DMS 273 treated with DMSO at 0.1 percent for 48 hours (cell line): ENCODE measurements at regions not wholly inside any gene's neighbourhood (a gene's known extent, or its start where the extent isn't known, plus 50 kb on each side); places are given as distances from the start of the nearest gene placed in this dataset.
"Not testable (repeated sequence)": the region's sequence is repeated elsewhere in the genome, so short reads cannot be mapped to it uniquely, and the experiment has no call there.

Experiments used
- DNase-seq: peaks from one replicate; lab custom pipeline; 2025; lab: John Stamatoyannopoulos, UW

DNA sequence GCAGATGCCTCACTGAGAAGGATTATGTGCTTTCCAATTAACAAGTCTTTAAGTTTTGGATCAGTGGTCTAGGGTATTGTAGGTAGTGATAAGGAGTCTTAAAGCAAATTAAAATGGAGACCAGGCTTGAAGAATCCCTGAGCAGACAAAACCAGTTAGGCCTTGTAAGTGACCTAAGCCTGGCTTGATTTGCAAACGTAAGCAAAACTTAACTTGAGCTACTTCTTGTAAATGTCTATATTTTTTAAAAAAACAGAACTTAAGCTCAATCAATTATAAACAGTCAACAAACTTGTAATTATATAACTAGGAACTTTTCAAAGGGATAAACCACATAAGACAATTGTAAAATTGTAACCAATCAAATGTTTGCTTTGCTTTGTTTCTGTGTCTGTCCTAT is 72.7 kb upstream of the NALF2 start:
- no peak for DNase-seq

DNA sequence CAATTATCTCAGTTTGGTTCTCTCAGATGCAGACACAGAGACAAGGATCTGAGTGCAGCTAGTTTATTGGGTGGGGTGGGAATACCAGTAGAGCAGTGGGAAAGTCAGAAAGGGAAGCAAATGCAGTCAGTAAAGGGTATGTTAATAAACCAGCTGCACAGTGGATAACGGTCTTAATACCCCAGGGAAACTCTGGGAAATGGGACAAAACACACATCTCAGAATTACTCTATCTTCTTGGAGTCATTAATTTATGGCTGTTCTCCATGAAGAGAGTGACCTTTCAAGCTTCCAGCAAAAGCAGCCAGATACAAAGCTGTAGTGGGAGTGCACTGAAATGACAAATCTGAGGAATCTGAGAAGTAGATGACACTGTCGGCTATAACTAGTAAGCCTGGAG is 73.3 kb upstream of the NALF2 start:
- no peak for DNase-seq

DNA sequence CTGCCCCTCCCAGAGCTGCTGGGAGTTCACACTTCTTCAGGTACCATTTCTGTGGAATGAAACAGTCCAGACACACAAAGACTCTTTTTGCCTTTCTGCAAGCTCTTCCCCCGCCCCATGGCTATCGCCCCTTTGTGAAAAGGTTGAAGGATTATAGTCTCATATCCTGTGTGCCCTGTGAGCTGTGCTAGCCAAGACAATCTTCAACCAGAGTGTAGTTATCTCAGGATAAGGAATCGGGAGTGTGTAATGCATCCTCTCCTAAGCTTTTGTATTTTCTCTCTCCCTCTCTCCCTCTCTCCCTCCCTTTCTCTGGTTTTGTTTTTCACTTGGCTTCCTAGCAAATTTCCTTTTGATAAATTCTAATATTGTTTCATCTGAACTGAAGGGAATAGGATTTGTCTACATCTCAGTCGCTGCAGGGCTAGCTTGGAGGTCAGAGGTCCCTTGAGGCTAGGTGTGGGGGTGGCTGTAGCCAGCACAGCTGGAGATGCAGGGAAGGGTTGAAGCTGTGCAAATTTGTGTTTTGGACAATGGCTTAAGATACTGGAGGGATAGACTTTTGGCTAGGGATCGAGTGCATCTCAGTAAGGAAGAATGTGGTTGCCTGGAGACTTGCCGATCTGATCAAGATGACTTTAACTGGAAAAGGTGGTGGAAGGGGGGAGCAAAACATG is 74.6 kb upstream of the NALF2 start:
- no peak for DNase-seq

DNA sequence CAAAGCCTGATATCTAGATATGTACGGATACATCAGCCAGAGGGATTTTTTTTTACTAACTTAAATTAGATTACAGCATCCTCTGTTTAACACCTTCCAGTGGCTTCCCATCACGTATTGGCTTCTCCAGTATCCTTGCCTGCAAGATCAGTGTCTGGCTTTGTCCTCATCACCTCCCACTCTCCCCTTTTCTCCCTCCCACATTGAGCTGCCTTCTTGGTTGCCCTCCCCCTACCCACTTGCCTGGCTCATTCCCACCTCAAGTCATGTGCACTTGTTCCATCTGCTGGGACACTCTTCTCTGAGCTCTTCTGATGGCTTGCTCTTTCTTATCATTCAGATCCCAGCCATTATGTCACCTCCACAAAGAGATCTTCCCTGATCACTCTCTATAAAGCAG is 75.9 kb upstream of the NALF2 start:
- no peak for DNase-seq

DNA sequence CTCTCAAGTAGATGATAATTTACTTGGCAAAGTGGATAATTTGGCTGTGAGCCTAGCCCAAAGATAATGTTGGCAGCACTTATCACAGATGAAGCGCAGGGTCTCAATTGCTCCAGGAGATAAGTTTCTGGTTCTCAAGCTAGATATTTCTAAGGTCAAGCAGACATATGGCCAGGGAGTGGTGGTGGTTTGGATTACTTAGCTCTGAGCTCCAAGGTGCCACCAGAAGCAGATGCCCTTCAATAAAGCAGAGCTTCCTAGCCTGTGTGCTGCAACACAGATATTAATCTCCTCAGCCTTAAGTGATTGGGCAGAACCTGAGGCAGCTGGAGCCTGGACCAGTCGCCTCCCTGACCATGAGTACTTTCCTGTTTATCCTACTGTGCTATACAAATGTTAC is 79.2 kb upstream of the NALF2 start:
- DNase-seq = peak; percentile 10

DNA sequence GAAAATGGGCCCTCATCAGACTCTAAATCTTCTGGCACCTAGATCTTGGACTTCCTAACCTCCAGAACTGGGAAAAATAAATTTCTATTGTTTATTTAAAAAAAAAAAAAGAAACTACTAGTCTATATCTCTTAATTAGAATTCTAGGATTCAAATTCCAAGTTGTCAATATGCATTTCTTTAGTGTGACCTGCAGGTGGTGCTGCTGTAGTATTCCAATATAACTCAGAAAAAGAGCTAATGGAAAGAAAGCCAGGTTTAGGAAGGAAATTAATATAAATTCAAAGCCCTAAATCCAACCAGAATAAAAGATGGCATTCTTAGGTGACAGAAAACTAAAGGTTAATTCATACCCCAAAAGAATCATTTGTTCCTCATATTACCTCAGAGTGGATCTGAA is 80.0 kb upstream of the NALF2 start:
- DNase-seq = no peak

DNA sequence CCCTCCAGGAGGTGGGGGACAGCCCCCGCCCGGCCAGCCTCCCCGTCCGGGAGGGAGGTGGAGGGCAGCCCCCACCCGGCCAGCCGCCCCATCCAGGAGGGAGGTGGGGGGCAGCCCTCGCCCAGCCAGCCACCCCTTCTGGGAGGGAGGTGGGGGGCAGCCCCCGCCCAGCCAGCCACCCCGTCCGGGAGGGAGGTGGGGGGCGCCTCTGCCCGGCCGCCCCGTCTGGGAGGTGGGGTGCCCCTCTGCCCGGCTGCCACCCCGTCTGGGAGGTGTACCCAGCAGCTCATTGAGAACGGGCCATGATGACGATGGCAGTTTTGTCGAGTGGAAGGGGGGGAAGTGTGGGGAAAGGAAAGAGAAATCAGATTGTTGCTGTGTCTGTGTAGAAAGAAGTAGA is 81.9 kb upstream of the NALF2 start:
- DNase-seq = not testable (repeated sequence)

DNA sequence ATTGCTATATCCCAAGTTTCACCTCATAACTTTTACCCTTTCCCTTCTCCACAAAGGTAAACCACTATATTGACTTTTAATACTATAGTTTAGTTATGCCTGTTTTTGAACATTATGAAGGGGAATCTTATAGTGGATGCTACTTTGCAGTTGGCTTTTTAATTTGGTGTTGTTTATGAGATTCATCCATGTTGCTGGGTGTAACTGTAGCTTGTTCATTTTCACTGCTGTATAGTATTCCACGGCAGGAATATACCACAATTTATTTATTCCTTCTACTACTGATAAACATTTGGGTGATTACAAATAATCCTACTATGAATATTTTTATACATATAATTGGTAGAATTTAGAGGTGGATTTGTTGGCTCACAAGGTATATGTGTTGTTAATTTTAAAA is 88.4 kb upstream of the NALF2 start:
- no peak for DNase-seq

DNA sequence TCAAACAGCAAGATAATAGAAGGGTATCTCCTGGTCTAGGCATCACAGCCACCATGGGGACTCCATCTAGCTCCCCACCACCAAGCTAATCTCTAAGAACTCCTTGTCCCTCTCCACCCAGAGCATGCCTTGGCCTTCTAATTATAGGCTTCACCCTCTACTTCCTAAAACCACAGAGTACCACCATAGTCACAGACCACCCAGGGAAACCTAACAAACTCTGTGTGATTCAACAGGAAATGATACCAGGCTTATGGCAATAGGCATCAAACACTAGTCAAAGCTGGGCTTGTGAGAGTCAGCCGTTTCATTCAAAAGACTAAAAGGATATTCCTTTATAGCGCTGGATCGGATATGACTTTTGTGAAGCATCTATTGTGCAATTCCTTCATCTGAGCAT is 91.5 kb upstream of the NALF2 start:
- no peak for DNase-seq

DNA sequence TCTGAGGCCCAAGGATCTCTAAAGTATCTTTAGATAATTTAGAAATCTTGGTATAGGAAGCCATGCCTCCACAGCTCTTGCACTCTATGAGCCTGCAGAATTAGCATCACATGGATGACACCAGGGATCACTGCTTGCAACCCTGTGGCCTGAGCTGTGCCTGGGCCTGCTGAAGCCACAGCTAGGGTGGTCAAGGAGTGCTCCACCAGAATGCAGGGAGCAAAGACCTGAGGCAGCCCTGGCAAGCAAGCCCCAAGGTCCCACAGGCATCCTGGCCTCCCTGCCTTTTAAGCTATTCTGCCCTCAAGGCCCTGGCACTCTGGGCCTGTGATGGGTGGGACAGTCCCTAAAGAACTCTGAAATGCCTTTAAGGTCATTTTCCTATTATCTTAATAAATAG is 105.2 kb upstream of the NALF2 start:
- no peak for DNase-seq

DNA sequence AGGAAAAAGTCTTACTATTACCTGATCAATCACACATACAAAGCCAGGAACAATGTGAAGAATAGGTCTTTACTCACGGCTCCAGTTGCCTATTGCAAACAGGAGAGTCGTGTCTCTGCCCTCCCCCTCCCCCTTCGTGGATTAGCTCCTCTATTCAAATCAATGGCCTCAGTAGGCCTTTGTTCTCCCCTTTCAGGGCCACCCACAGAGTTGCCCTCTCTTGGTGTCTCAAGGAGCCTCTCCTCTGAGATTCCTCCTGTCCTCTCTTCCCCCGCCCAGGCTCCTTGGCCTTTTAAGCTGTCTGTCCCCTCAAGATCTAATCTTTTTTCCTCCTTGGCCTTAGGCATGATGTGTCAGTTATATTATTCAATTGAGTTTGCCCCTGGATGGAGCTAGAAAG is 107.2 kb upstream of the NALF2 start:
- no peak for DNase-seq

DNA sequence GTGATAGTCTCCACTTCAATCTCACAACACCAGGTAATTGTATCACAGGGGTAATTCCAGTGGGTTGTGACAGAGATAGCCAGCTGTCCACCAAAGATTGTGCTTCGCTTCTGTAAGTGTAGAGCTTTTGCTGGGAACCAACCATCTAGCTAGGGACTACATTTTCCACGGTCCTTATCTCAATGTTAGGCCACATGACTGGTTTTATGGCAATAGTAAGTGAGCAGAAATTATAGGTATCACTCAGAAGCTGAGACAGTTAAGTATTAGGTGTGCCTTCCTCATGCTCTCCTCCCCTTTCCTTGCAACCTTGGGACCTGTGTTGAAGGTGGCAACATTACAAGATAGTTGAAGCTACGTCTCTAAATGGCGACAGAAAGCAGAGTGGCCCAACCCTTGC is 108.8 kb upstream of the NALF2 start:
- DNase-seq = no peak

DNA sequence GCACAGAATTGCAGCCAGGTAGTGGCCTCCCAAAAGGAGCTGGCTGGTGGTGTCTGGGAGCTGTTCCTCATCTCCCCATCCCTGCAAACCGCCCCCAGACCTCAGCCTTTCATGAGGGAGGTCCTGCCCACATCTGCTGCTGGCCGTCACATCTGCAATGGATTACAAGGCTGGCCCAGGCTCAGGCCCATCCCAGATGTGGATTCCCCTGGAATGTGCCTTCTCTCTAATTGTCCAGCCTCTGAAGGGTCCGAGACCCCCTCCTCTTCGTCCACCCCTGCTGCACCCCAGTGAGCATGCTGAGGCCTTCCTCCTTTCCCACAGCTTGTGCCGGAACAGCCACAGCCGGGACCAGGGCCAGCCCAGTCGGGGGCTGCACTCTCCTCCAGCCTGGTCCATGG is 115.0 kb upstream of the NALF2 start:
- DNase-seq = no peak

DNA sequence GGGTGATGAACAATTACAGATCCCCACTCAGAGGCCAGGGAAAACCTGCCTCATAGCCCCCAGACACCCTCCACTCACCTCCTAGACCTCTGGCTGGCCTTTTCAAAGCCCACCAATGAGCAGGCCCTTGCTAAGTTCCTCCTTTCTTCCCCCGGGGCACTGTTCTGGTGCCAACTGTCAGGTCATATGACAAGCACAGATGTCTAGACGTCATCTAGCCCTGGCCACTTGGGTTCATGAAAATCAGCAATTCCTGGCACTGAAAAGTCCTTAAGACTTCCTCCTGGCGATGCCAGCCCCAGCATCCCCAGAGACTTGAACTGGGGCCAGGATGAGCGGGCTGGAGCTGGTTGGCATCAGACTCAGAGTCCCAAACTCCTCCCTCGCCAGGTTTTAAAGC is 115.6 kb upstream of the NALF2 start:
- DNase-seq = no peak

DNA sequence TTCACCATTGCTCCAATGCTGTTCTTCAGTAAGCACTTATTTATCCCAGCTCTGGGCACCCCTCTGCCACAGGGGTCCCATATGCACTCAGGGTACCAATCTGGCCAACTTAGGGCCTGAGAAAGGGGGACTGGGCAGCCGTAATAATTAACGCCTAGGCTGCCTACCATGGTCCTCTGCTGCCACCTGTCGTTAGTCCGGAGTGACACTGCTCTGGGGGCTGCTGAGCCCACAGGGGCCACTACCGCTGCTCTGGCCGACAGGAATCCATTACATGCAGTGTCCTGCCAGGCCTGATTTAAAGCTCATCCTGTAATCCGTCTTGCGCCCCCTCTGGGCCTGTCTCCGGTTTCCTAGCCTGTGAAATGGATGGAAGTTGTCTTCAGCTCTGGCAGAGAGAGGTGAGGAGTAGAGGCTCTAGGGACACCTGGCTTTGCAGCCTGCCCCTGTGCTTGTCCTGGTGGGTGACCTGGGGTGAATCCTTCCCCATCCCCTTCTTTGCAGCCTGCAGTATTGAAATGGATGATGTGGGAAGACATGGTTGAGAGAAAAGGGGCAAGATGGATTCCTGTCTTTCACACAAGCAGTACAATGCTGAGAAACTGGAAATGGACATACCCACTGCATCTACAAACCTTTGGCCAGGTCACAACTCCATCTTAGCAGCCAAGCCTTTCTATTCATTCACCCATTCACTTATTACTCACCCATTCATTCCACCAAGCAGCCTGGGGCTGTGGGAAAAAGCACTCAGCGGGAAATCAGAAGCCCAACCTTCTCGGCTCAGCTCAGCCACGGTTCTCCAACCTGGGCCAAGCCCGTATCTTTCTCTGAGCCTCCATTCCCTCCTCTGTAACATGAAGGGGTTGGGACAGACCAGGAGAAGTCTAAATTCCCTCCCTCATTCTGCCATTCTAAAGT is 116.3 kb upstream of the NALF2 start:
- DNase-seq = peak; percentile 23

DNA sequence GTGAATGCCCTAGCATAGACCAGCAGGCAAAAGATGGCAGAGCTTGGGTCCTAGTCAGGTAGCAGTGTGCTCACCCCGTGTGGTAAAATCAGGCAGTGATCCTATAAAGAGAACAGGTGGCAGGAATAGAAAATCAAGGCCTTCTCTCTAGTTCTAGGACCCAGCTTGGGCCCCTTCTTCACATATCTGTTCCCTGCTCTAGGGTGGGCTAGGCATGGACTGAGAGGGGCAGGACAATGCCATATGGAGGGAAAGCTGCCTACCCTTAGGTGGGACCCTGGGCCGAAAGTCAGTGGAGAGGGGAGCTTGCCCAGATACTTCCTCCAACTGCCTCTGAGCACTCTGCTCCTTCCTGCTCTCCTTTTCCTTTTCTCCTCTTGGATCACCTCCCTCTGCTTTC is 117.4 kb upstream of the NALF2 start:
- DNase-seq = no peak

DNA sequence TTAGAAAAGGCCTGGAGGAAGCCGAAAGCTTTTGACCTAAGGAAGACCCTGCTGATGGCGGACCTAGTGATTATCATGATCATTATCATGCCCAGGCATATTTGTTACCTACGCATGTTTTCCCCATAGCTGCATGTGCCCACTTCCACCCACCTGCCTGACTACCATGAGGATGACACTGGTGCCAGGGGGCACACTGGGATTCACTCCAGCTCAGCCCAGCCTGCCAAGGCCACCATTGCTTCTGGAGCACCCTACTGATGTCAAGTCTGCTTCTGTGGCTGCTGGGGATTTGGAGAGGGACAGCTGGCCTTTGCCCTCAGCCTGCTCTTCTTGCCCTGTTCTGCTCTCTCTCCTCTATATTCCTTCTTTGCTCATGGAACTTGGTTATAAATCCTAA is 124.7 kb upstream of the NALF2 start:
- DNase-seq = no peak

DNA sequence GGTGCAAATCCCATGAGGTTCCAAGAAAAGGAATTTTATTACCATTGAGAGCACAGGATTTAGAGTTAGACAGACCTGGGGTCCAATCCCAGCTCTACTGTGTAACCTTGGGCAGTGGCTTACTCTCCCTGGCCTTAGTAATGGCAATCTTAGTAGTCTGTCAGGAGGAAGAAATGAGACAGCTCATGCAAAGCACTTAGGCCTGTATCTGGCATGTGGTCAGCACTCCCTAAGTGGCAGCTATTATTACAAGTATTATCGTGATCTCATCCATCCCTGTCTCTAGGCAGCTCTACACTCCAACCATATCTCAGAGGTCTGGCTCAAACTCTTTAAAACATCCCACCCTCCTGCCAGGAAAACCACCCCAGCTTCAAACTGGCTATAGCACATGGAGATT is 129.6 kb upstream of the NALF2 start:
- no peak for DNase-seq

DNA sequence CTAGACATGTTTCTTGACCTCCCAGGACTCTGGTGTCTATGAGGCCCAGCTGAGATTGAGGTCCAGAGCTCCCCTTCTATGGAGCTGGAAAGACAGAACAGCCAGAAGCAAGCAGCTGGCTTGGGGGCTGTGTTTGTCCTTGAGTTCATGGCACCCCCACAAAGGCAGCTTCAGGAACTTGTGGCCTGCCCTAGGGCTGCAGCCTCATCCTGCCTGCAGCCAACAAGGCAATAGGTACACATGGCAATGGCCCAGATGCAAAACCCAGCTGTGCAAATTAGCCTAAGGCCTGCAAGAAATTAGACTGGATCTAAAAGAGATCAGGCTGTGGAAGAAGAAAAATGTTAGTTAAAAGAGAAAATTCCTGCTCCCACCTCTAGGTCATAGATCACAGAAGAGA is 131.7 kb upstream of the NALF2 start:
- no peak for DNase-seq

DNA sequence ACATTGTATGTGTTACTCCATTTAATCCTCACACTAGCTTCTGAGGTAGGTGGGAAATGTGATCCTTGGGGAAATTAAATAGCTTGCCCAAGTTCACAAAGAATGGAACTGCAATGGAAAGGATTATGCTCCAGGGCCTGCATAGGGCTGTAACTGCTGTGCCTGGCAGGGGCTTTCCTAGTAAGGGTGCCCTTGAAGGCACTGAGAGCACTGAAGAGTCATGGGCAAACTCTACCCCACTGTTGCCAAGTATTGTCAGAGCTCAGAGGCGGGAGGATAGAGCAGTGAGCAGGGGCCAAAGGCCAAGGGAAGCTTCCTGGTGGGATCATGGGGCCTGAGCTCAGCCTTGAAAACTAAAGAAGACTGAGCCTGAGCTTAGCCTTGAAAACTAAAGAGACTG is 133.0 kb upstream of the NALF2 start:
- no peak for DNase-seq

DNA sequence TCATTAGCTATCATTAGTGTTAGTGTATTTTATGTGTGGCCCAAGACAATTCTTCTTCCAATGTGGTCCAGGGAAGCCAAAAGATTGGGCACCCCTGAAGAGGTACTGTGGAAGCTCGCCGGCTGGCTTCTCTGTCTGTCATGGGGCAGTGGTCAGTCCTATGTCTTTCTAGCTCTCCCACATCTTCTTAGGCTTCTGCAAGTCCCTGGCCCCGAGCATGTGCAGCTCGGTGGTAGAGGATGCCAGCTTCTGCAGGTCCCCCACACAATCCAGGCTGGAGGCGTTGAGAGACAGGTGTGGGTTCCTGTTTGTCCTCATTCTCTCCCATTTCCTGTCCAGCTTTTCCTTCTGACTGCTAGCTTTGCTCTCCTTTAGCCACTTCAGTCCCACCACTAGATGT is 134.1 kb upstream of the NALF2 start:
- no peak for DNase-seq

DNA sequence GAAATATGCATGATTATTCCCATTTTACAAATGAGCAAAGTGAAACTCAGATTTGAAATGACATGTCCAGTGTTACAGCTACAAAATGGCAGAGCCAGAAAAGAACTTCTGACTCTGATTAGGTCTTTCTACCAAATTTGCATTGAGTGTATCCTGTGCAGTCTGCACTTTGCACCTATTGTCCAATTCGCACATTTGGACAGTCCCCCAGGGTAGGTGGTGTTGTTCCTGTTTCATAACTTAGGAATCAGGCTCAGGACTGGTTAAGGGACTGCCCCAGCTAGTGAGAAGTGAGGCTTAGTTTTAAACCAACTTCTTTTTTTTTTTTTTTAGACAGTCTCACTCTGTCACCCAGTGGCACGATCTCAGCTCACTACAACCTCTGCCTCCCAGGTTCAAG is 137.9 kb upstream of the NALF2 start:
- no peak for DNase-seq

DNA sequence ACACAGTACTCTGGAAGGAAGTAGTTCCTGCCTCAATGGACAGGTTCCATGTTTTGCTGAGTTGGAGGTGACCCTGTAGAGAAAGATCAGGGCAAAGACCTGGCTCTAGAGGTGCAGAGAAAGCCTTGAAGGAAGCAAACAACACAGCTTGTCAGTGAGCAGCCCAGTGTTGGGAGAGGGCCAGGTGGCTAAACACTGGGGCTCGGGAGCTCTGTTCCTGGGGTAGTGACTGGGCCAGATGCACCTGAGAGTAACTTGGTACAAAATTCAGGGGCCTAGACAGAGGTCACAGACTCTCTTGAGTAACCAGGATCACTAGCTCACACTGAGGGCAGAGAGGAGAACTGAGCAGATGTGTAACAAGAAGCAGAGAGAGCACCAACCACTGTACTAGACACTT is 138.4 kb upstream of the NALF2 start:
- DNase-seq = no peak

DNA sequence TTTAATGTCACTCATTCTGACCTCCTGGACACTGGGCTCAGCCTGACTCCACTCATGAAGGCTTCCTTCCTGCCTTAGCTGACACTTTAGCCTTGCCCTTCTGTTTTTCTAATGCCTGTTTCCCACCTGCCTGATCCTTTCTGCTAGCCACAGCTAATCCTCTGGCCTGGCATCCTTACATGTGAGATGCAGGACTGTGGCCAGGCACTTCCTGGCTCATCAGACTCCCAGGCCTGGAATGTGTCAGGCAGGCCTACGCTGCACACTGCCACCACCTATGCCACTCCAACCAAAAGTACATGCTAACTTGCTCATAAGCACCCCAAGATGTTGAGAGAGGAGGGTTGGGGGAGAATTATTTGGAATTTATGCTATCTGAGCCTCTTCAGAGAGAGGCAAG is 138.8 kb upstream of the NALF2 start:
- no peak for DNase-seq
